ENCODE measurements at regions not wholly inside any gene's neighbourhood (a gene's known extent, or its start where the extent isn't known, plus 50 kb on each side); places are given as distances from the start of the nearest gene placed in this dataset.

GRCh38 chr14:84809158-84809557 lies 720.8 kb upstream of the FLRT2 start:
- TF ChIP-seq, protein P1, sequence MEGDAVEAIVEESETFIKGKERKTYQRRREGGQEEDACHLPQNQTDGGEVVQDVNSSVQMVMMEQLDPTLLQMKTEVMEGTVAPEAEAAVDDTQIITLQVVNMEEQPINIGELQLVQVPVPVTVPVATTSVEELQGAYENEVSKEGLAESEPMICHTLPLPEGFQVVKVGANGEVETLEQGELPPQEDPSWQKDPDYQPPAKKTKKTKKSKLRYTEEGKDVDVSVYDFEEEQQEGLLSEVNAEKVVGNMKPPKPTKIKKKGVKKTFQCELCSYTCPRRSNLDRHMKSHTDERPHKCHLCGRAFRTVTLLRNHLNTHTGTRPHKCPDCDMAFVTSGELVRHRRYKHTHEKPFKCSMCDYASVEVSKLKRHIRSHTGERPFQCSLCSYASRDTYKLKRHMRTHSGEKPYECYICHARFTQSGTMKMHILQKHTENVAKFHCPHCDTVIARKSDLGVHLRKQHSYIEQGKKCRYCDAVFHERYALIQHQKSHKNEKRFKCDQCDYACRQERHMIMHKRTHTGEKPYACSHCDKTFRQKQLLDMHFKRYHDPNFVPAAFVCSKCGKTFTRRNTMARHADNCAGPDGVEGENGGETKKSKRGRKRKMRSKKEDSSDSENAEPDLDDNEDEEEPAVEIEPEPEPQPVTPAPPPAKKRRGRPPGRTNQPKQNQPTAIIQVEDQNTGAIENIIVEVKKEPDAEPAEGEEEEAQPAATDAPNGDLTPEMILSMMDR (IDR thresholded peaks at IDR 0.05): no peak
- TF ChIP-seq POLR2A (IDR thresholded peaks at IDR 0.05) (no peak), EP300 (IDR thresholded peaks at IDR 0.05) (no peak), POLR2AphosphoS5 (IDR thresholded peaks at IDR 0.05) (no peak)
